ENCODE measurements at regions not wholly inside any gene's neighbourhood (a gene's known extent, or its start where the extent isn't known, plus 50 kb on each side); places are given as distances from the start of the nearest gene placed in this dataset.

DNA sequence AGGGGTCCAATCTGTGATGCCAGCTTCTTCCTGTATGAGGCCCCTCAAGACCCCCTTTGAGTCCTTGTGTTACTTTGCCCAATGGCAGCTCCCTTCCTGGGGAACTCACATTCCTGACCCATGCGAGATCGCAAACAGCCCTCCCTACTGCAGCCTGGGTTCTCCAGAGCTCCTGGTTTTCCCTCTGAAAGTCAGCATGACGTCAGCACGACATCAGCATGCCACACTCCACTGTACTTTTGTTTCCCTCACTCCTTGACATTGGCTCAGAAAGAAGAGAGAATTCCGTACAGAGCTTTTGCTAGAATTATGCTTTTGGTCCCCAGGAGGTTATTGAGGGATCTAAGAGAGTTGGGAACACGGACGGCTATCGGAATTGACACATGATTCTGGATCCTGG lies 168.1 kb upstream of the PIRT start:
- DNase-seq: no peak
- H3K9me3 ChIP-seq: no peaks in the 10 kb centered on the region
- TF ChIP-seq POLR2A (IDR thresholded peaks at IDR 0.05) (no peak), EP300 (IDR thresholded peaks at IDR 0.05) (no peak)
- TF ChIP-seq, protein P1, sequence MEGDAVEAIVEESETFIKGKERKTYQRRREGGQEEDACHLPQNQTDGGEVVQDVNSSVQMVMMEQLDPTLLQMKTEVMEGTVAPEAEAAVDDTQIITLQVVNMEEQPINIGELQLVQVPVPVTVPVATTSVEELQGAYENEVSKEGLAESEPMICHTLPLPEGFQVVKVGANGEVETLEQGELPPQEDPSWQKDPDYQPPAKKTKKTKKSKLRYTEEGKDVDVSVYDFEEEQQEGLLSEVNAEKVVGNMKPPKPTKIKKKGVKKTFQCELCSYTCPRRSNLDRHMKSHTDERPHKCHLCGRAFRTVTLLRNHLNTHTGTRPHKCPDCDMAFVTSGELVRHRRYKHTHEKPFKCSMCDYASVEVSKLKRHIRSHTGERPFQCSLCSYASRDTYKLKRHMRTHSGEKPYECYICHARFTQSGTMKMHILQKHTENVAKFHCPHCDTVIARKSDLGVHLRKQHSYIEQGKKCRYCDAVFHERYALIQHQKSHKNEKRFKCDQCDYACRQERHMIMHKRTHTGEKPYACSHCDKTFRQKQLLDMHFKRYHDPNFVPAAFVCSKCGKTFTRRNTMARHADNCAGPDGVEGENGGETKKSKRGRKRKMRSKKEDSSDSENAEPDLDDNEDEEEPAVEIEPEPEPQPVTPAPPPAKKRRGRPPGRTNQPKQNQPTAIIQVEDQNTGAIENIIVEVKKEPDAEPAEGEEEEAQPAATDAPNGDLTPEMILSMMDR (IDR thresholded peaks at IDR 0.05): no peak
- WGBS, 3 donors: 73 to 83% (median 81%) methylated on average over 8 of the region's 8 CpGs
- no peaks in the 10 kb centered on the region for H3K36me3 ChIP-seq
- intact Hi-C loops (cut with DNase I): no loop called here
- no peak overlapping the region for H3K27ac ChIP-seq
- H3K4me1 ChIP-seq (ENCODE audit: insufficient read depth): no peaks in the 10 kb centered on the region
- no peak overlapping the region for H3K4me3 ChIP-seq
- no peaks in the 10 kb centered on the region for H3K27me3 ChIP-seq

DNA sequence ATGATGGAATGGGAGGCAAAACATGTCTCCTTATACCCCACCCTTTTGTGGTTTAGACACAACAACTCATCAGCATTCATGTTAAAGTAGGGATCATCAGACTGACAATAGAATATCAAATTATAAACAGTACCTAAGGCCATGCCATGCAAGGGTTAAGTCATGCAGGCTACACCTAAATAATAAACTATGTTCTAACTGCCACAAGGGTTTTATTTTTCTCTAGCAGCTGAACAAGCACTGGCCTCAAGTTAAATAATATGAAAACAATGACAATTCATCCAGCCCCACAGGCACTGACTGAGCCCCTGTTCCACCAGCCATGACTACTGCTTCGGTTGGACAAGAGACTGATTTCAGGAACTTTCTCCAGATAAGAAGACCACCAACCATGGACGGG lies 164.5 kb upstream of the PIRT start:
- H3K27me3 ChIP-seq: no peaks in the 10 kb centered on the region
- TF ChIP-seq POLR2A (IDR thresholded peaks at IDR 0.05) (no peak), EP300 (IDR thresholded peaks at IDR 0.05) (no peak)
- TF ChIP-seq, protein P1 (IDR thresholded peaks at IDR 0.05): no peak
- H3K9me3 ChIP-seq: no peaks in the 10 kb centered on the region
- no peak overlapping the region for H3K4me3 ChIP-seq
- no peak for DNase-seq
- H3K4me1 ChIP-seq (ENCODE audit: insufficient read depth): no peaks in the 10 kb centered on the region
- H3K36me3 ChIP-seq: no peaks in the 10 kb centered on the region
- intact Hi-C loops (cut with DNase I): no loop called here
- no peak overlapping the region for H3K27ac ChIP-seq
- 36 to 54% (median 51%) methylated on average over 2 of the region's 2 CpGs for WGBS, 3 donors

DNA sequence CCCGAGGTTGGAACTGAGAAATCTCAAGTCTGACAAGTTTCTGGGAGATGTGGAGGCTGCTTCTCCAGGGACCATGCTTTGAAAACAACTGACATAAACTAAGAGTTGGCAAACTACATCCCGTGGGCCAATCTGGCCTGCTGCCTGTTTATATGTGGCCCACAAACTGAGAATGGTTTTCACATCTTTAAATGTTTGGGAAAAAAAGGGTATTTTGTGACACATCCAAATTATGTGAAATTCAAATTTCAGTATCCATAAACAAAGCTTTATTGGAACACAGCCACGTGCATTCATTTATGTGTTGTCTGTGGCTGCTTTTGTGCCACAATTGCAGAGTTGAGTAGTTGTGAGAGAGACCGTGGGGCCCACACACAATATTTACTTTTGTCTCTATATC lies 163.8 kb upstream of the PIRT start:
- 28 to 41% (median 34%) methylated on average over 4 of the region's 4 CpGs for WGBS, 3 donors
- TF ChIP-seq, protein P1 (IDR thresholded peaks at IDR 0.05): no peak
- TF ChIP-seq POLR2A (IDR thresholded peaks at IDR 0.05) (no peak), EP300 (IDR thresholded peaks at IDR 0.05) (no peak)
- Histone ChIP-seq H3K4me1 (ENCODE audit: insufficient read depth) (no peaks in the 10 kb centered on the region), H3K27me3 (no peaks in the 10 kb centered on the region), H3K36me3 (no peaks in the 10 kb centered on the region), H3K9me3 (no peaks in the 10 kb centered on the region), H3K4me3 (no peak overlapping the region), H3K27ac (no peak overlapping the region)
- DNase-seq: no peak
- intact Hi-C loops (cut with DNase I): no loop called here

DNA sequence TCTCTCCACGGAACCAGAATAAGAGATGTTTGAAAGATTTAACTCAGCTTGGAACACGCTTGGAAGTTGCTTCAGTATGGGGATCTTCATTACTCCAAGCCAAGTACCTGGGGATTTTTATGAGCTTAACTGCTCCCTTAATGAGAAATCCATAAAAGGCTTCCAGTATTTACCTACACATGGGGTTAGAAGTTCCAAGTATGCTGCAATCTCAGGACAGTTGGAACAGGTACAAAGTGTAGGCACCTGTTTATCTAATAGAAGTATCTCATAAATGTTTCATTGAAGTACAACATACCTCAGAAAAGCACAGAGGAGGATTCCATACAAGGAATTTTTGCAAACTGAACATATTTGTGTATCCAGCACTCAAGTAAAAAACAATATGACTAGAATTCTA lies 161.6 kb upstream of the PIRT start:
- Histone ChIP-seq H3K36me3 (no peaks in the 10 kb centered on the region), H3K27ac (no peak overlapping the region), H3K9me3 (no peaks in the 10 kb centered on the region), H3K4me3 (no peak overlapping the region), H3K27me3 (no peaks in the 10 kb centered on the region), H3K4me1 (ENCODE audit: insufficient read depth) (no peaks in the 10 kb centered on the region)
- intact Hi-C loops (cut with DNase I): no loop called here
- WGBS, 3 donors: 33 to 72% (median 68%) methylated on average over 2 of the region's 2 CpGs
- DNase-seq: no peak
- TF ChIP-seq, protein P1 (IDR thresholded peaks at IDR 0.05): no peak
- no peak for TF ChIP-seq EP300 (IDR thresholded peaks at IDR 0.05)
- TF ChIP-seq POLR2A (IDR thresholded peaks at IDR 0.05): no peak

DNA sequence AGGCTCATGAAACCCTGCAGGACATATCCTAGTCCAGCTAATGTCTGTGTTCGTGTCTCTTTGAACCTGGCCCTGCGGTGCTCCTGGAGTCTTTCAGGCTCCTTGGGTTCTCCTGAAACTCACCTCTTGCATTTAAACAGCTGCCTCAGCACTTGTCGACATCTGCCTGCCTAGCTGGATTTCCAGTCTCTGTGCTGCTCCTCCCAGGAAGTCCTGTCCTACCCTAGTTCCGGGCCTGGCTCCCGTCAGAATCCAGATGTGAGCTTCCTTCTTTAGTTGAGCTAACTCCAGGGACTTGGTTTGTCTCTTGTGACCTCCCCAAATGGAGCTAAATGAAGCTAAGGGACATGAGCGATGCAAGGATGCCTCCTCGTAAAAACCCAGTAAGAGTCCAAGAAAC lies 155.2 kb upstream of the PIRT start:
- intact Hi-C loops (cut with DNase I): no loop called here
- DNase-seq: no peak
- TF ChIP-seq EP300 (IDR thresholded peaks at IDR 0.05) (no peak), POLR2A (IDR thresholded peaks at IDR 0.05) (no peak)
- TF ChIP-seq, protein P1 (IDR thresholded peaks at IDR 0.05): no peak

More for the DNA sequence above, 155.2 kb upstream of the PIRT start:
- no peaks in the 10 kb centered on the region for H3K4me1 ChIP-seq (ENCODE audit: insufficient read depth)
- WGBS, 3 donors: 58 to 60% (median 59%) methylated on average over 7 of the region's 7 CpGs
- no peaks in the 10 kb centered on the region for H3K9me3 ChIP-seq
- no peak overlapping the region for H3K4me3 ChIP-seq
- no peaks in the 10 kb centered on the region for H3K27me3 ChIP-seq
- no peak overlapping the region for H3K27ac ChIP-seq
- no peaks in the 10 kb centered on the region for H3K36me3 ChIP-seq

All from ovary (tissue), 7 donors.